GM23338 (cell line): ENCODE measurements at regions not wholly inside any gene's neighbourhood (a gene's known extent, or its start where the extent isn't known, plus 50 kb on each side); places are given as distances from the start of the nearest gene placed in this dataset.

ENCODE experiments used
- ATAC-seq: fragments of 200-7000 bp; cut with Tn5 transposase; 3 replicates; pipeline ENCODE4 v1.9.1; 2020
- DNase-seq: peaks from one replicate; pipeline ENCODE4 v3.0.0-alpha.2; 2015; ENCODE audit warnings: low spot score
- H2AFZ ChIP-seq: fragments of 200-600 bp; sonication (generic); 2 replicates; pipeline ENCODE4 v1.8.0; 2016; ENCODE audit warnings: antibody characterized with exemption, mild to moderate bottlenecking, moderate library complexity
- H3F3A ChIP-seq: fragments of 200-600 bp; sonication (generic); replicated peaks from 2 replicates; pipeline ENCODE4 v1.8.0; 2017; ENCODE audit warnings: antibody characterized with exemption, mixed run types, low read depth
- H3K27ac ChIP-seq: fragments of 200-600 bp; sonication (generic); 2 replicates; pipeline ENCODE4 v1.6.1; 2016; ENCODE audit warnings: low read depth
- H3K27me3 ChIP-seq: fragments of 200-600 bp; sonication (generic); 2 replicates; pipeline ENCODE4 v1.8.0; 2016; ENCODE audit warnings: mild to moderate bottlenecking, mixed run types, moderate library complexity; ENCODE audit not compliant: insufficient read depth
- H3K36me3 ChIP-seq: fragments of 200-600 bp; sonication (generic); 2 replicates; pipeline ENCODE4 v1.8.0; 2016; ENCODE audit warnings: mild to moderate bottlenecking; ENCODE audit not compliant: insufficient read depth
- H3K4me1 ChIP-seq: fragments of 200-600 bp; sonication (generic); 2 replicates; pipeline ENCODE4 v1.8.0; 2016; ENCODE audit warnings: mild to moderate bottlenecking, moderate library complexity; ENCODE audit not compliant: insufficient read depth
- H3K4me2 ChIP-seq: fragments of 200-600 bp; sonication (generic); 2 replicates; pipeline ENCODE4 v1.7.1; 2017; ENCODE audit warnings: mixed run types
- H3K4me3 ChIP-seq: fragments of 200-600 bp; sonication (generic); 2 replicates; pipeline ENCODE4 v1.6.1; 2016; ENCODE audit warnings: mixed run types
- H3K79me2 ChIP-seq: fragments of 200-600 bp; sonication (generic); replicated peaks from 2 replicates; pipeline ENCODE4 v1.8.0; 2017; ENCODE audit warnings: mild to moderate bottlenecking; ENCODE audit not compliant: insufficient read depth
- H3K9me2 ChIP-seq: fragments of 200-600 bp; sonication (generic); 2 replicates; pipeline ENCODE4 v1.8.0; 2017; ENCODE audit not compliant: insufficient read depth
- H4K20me1 ChIP-seq: fragments of 200-600 bp; sonication (generic); replicated peaks from 2 replicates; pipeline ENCODE4 v1.8.0; 2017; ENCODE audit warnings: mild to moderate bottlenecking; ENCODE audit not compliant: insufficient read depth
- H3K27ac Mint-ChIP-seq: 2 replicates; pipeline ENCODE4 v1.8.0; 2020; ENCODE audit warnings: inconsistent platforms, mild to moderate bottlenecking, moderate library complexity, mixed read lengths
- H3K27me3 Mint-ChIP-seq: 3 replicates; pipeline ENCODE4 v1.8.0; 2022; ENCODE audit warnings: low read depth, mild to moderate bottlenecking, moderate library complexity, mixed read lengths, inconsistent platforms; ENCODE audit not compliant: insufficient read depth, poor library complexity
- H3K36me3 Mint-ChIP-seq: 3 replicates; pipeline ENCODE4 v1.8.0; 2021; ENCODE audit warnings: low read depth, mild to moderate bottlenecking, inconsistent platforms, moderate library complexity, mixed read lengths
- H3K4me1 Mint-ChIP-seq: 3 replicates; pipeline ENCODE4 v1.8.0; 2020; ENCODE audit warnings: mild to moderate bottlenecking, inconsistent platforms, mixed read lengths
- H3K4me3 Mint-ChIP-seq: 3 replicates; pipeline ENCODE4 v1.8.0; 2021; ENCODE audit warnings: moderate library complexity, mild to moderate bottlenecking, inconsistent platforms, mixed read lengths
- H3K9me3 Mint-ChIP-seq: 3 replicates; pipeline ENCODE4 v1.8.0; 2020; ENCODE audit warnings: moderate library complexity, mild to moderate bottlenecking, inconsistent platforms, mixed read lengths
- CTCF ChIP-seq, 2 experiments: fragments of 200-600 bp in 1 of 2; sonication (generic) in 1 of 2; conservative IDR thresholded peaks; 2 replicates each; pipeline versions ENCODE4 v1.5.1 to v1.6.1; 2016 to 2017; ENCODE audit warnings: antibody characterized with exemption in 2 of 2, low read depth in 2 of 2, mild to moderate bottlenecking in 2 of 2, moderate library complexity in 1 of 2
- ETS1 ChIP-seq: IDR thresholded peaks from 2 replicates; pipeline ENCODE4 v1.6.1; 2016; ENCODE audit warnings: antibody characterized with exemption
- EZH2phosphoT487 ChIP-seq: fragments of 200-600 bp; sonication (generic); IDR thresholded peaks from one replicate; pipeline ENCODE4 v1.8.1; 2018; ENCODE audit warnings: antibody characterized with exemption; ENCODE audit not compliant: unreplicated experiment
- JUNB ChIP-seq: IDR thresholded peaks from one replicate; pipeline ENCODE4 v1.6.1; 2016; ENCODE audit warnings: antibody characterized with exemption; ENCODE audit not compliant: unreplicated experiment
- NANOG ChIP-seq: IDR thresholded peaks from 2 replicates; pipeline ENCODE4 v1.6.1; 2016; ENCODE audit warnings: antibody characterized with exemption, borderline replicate concordance
- POLR2AphosphoS5 ChIP-seq: IDR thresholded peaks from 2 replicates; pipeline ENCODE4 v1.6.1; 2016; ENCODE audit warnings: antibody characterized with exemption, low read depth
- REST ChIP-seq: IDR thresholded peaks from one replicate; pipeline ENCODE4 v1.6.1; 2018; ENCODE audit warnings: antibody characterized with exemption; ENCODE audit not compliant: unreplicated experiment
- STAT1 ChIP-seq: IDR thresholded peaks from one replicate; pipeline ENCODE4 v1.6.1; 2016; ENCODE audit warnings: antibody characterized with exemption; ENCODE audit not compliant: unreplicated experiment
- ZNF114 ChIP-seq: fragments of 250-450 bp; sonication (Bioruptor Pico); IDR thresholded peaks from 2 replicates; pipeline ENCODE4 v1.5.0; 2020; ENCODE audit warnings: mild to moderate bottlenecking, moderate library complexity

- H3K27me3 ChIP-seq: no peaks in the 10 kb centered on the region
- no peaks in the 10 kb centered on the region; the same call in 2 of the 3 replicates for H3K36me3 Mint-ChIP-seq
- H3K27me3 Mint-ChIP-seq: peaks cover 31% of the 10 kb centered on the region
- no peaks in the 10 kb centered on the region; the same call in 2 of the 3 replicates for H3K9me3 Mint-ChIP-seq
- no peaks in the 10 kb centered on the region for H4K20me1 ChIP-seq
- H3K36me3 ChIP-seq: no peaks in the 10 kb centered on the region
- no peak overlapping the region for H3K4me3 Mint-ChIP-seq
- ATAC-seq: no peak
- H2AFZ ChIP-seq: no peak overlapping the region
- H3K4me1 Mint-ChIP-seq: peaks cover 10% of the 10 kb centered on the region
- H3K9me2 ChIP-seq: no peaks in the 10 kb centered on the region
- H3K4me1 ChIP-seq: no peaks in the 10 kb centered on the region
- H3K4me2 ChIP-seq: no peak overlapping the region
- H3K27ac Mint-ChIP-seq: no peak overlapping the region
- no peak for DNase-seq
- H3F3A ChIP-seq: no peaks in the 10 kb centered on the region
- H3K27ac ChIP-seq: no peak overlapping the region
- TF ChIP-seq CTCF (conservative IDR thresholded peaks at IDR 0.05; ENCODE audit: low read depth in 2 of 2) (no peak), EZH2phosphoT487 (no peak), ZNF114 (CRISPR knock-in tag) (no peak), STAT1 (no peak), REST (no peak), POLR2AphosphoS5 (no peak), NANOG (no peak), ETS1 (no peak), JUNB (no peak)
- no peaks in the 10 kb centered on the region for H3K79me2 ChIP-seq
- no peak overlapping the region for H3K4me3 ChIP-seq
Observed at GRCh38 chr20:61056627-61057442, 195.2 kb upstream of the CDH4 start.
